Natural killer cell treated with Interleukin-12 subunit alpha and Interleukin-12 subunit beta and Interleukin-15 and Interleukin-18, amount 100 ng/mL, for 72 hours (primary cell): ENCODE measurements at regions not wholly inside any gene's neighbourhood (a gene's known extent, or its start where the extent isn't known, plus 50 kb on each side); places are given as distances from the start of the nearest gene placed in this dataset.

Experiments
- ATAC-seq, 2 donors: fragments of 150-1000 bp; cut with Tn5 transposase in 1 of 2; sonication (Bioruptor Pico), chemical (Tn5 transposase) in 1 of 2; 2 replicates each; pipeline ENCODE4 v1.10.0; 2021
- DNase-seq: peaks from one replicate; pipeline ENCODE4 v3.0.0; 2022; ENCODE audit warnings: low spot score
- H3K27ac Mint-ChIP-seq, 2 donors: 1 replicate in 1 of 2; 2 replicates in 1 of 2; pipeline ENCODE4 v1.8.0; 2022; ENCODE audit warnings: mixed read lengths in 2 of 2, mild to moderate bottlenecking in 1 of 2, moderate library complexity in 1 of 2
- H3K27me3 Mint-ChIP-seq, 2 donors: 1 replicate in 1 of 2; 2 replicates in 1 of 2; pipeline ENCODE4 v1.8.0; 2022; ENCODE audit warnings: mixed read lengths in 2 of 2
- H3K36me3 Mint-ChIP-seq: one replicate; pipeline ENCODE4 v1.8.0; 2022; ENCODE audit warnings: mixed read lengths
- H3K4me1 Mint-ChIP-seq, 2 donors: 1 replicate in 1 of 2; 2 replicates in 1 of 2; pipeline ENCODE4 v1.8.0; 2022; ENCODE audit warnings: low read depth in 2 of 2, mixed read lengths in 2 of 2, mild to moderate bottlenecking in 1 of 2
- H3K4me3 Mint-ChIP-seq: one replicate; pipeline ENCODE4 v1.8.0; 2022; ENCODE audit warnings: mixed read lengths
- H3K9me3 Mint-ChIP-seq: 2 replicates; pipeline ENCODE4 v1.8.0; 2022; ENCODE audit warnings: mixed read lengths

GRCh38 chr5:126081209-126081608, 342.0 kb upstream of the GRAMD2B start:
- no peaks in the 10 kb centered on the region for H3K27me3 Mint-ChIP-seq
- no peaks in the 10 kb centered on the region for H3K4me1 Mint-ChIP-seq
- H3K27ac Mint-ChIP-seq, result no peak overlapping the region
- no peak for ATAC-seq
- H3K36me3 Mint-ChIP-seq, result peaks cover 12% of the 10 kb centered on the region
- no peak for DNase-seq
- H3K4me3 Mint-ChIP-seq, result no peak overlapping the region
- peaks cover 10% of the 10 kb centered on the region for H3K9me3 Mint-ChIP-seq

- Mint-ChIP-seq H3K36me3 (peaks cover 4% of the 10 kb centered on the region), H3K27ac (no peak overlapping the region), H3K4me3 (no peak overlapping the region), H3K4me1 (no peaks in the 10 kb centered on the region), H3K9me3 (peaks cover 16% of the 10 kb centered on the region), H3K27me3 (no peaks in the 10 kb centered on the region)
- no peak for ATAC-seq
- DNase-seq, result no peak
These were observed 330.2 kb upstream of the GRAMD2B start for GRCh38 chr5:126093041-126093440.

- no peaks in the 10 kb centered on the region for H3K4me1 Mint-ChIP-seq
- no peaks in the 10 kb centered on the region for H3K27me3 Mint-ChIP-seq
- no peak for ATAC-seq
- peaks cover 12% of the 10 kb centered on the region for H3K9me3 Mint-ChIP-seq
- H3K36me3 Mint-ChIP-seq, result peaks cover 2% of the 10 kb centered on the region
- no peak overlapping the region for H3K4me3 Mint-ChIP-seq
- no peak overlapping the region for H3K27ac Mint-ChIP-seq
- DNase-seq, result no peak
These were observed 329.5 kb upstream of the GRAMD2B start for GRCh38 chr5:126093718-126094117.

GRCh38 chr5:126094991-126095390, 328.2 kb upstream of the GRAMD2B start:
- Mint-ChIP-seq H3K36me3 (no peaks in the 10 kb centered on the region), H3K4me1 (no peaks in the 10 kb centered on the region), H3K27ac (no peak overlapping the region), H3K9me3 (peaks cover 9% of the 10 kb centered on the region), H3K27me3 (no peaks in the 10 kb centered on the region), H3K4me3 (no peak overlapping the region)
- DNase-seq (no peak), ATAC-seq (no peak)

GRCh38 chr5:126096442-126097006, 326.7 kb upstream of the GRAMD2B start:
- Mint-ChIP-seq H3K36me3 (no peaks in the 10 kb centered on the region), H3K27me3 (no peaks in the 10 kb centered on the region), H3K9me3 (peaks cover 3% of the 10 kb centered on the region), H3K27ac (no peak overlapping the region), H3K4me1 (no peaks in the 10 kb centered on the region), H3K4me3 (no peak overlapping the region)
- no peak for DNase-seq
- ATAC-seq, result no peak

GRCh38 chr5:126097876-126098275, 325.3 kb upstream of the GRAMD2B start:
- H3K4me3 Mint-ChIP-seq, result no peak overlapping the region
- no peaks in the 10 kb centered on the region for H3K27me3 Mint-ChIP-seq
- H3K36me3 Mint-ChIP-seq, result no peaks in the 10 kb centered on the region

GRCh38 chr5:126098330-126099017, 324.7 kb upstream of the GRAMD2B start:
- H3K4me1 Mint-ChIP-seq, result no peaks in the 10 kb centered on the region
- ATAC-seq, result no peak
- no peak for DNase-seq
- no peak overlapping the region for H3K4me3 Mint-ChIP-seq
- H3K9me3 Mint-ChIP-seq, result peaks cover 3% of the 10 kb centered on the region
- H3K36me3 Mint-ChIP-seq, result no peaks in the 10 kb centered on the region
- H3K27ac Mint-ChIP-seq, result no peak overlapping the region
- H3K27me3 Mint-ChIP-seq, result no peaks in the 10 kb centered on the region

More at GRCh38 chr5:126097876-126098275, 325.3 kb upstream of the GRAMD2B start:
- H3K27ac Mint-ChIP-seq, result no peak overlapping the region
- DNase-seq (no peak), ATAC-seq (no peak)
- peaks cover 6% of the 10 kb centered on the region for H3K9me3 Mint-ChIP-seq
- H3K4me1 Mint-ChIP-seq, result no peaks in the 10 kb centered on the region

GRCh38 chr5:126099077-126099476, 324.1 kb upstream of the GRAMD2B start:
- DNase-seq (no peak), ATAC-seq (no peak)
- H3K9me3 Mint-ChIP-seq, result peaks cover 3% of the 10 kb centered on the region
- H3K27me3 Mint-ChIP-seq, result no peaks in the 10 kb centered on the region
- H3K27ac Mint-ChIP-seq, result no peak overlapping the region
- no peak overlapping the region for H3K4me3 Mint-ChIP-seq
- H3K36me3 Mint-ChIP-seq, result no peaks in the 10 kb centered on the region
- H3K4me1 Mint-ChIP-seq, result no peaks in the 10 kb centered on the region

- Mint-ChIP-seq H3K4me3 (no peak overlapping the region), H3K27me3 (no peaks in the 10 kb centered on the region), H3K36me3 (no peaks in the 10 kb centered on the region), H3K4me1 (no peaks in the 10 kb centered on the region), H3K27ac (no peak overlapping the region), H3K9me3 (peaks cover 3% of the 10 kb centered on the region)
- no peak for DNase-seq
- ATAC-seq, result no peak
These were observed 322.4 kb upstream of the GRAMD2B start for GRCh38 chr5:126100767-126101166.

GRCh38 chr5:126101901-126102300, 321.3 kb upstream of the GRAMD2B start:
- DNase-seq, result no peak
- Mint-ChIP-seq H3K36me3 (no peaks in the 10 kb centered on the region), H3K27ac (no peak overlapping the region), H3K9me3 (peaks cover 5% of the 10 kb centered on the region), H3K27me3 (no peaks in the 10 kb centered on the region), H3K4me1 (no peaks in the 10 kb centered on the region), H3K4me3 (no peak overlapping the region)
- no peak for ATAC-seq

- Mint-ChIP-seq H3K27me3 (no peaks in the 10 kb centered on the region), H3K27ac (no peak overlapping the region), H3K9me3 (peaks cover 5% of the 10 kb centered on the region), H3K4me3 (no peak overlapping the region), H3K36me3 (no peaks in the 10 kb centered on the region), H3K4me1 (no peaks in the 10 kb centered on the region)
- ATAC-seq (no peak), DNase-seq (no peak)
These were observed 320.2 kb upstream of the GRAMD2B start for GRCh38 chr5:126103050-126103449.

- DNase-seq, result no peak
- Mint-ChIP-seq H3K9me3 (peaks cover 5% of the 10 kb centered on the region), H3K4me1 (no peaks in the 10 kb centered on the region), H3K36me3 (no peaks in the 10 kb centered on the region), H3K27me3 (no peaks in the 10 kb centered on the region), H3K27ac (no peak overlapping the region), H3K4me3 (no peak overlapping the region)
- ATAC-seq, result no peak
These were observed 319.3 kb upstream of the GRAMD2B start for GRCh38 chr5:126103868-126104267.

- peaks cover 5% of the 10 kb centered on the region for H3K9me3 Mint-ChIP-seq
- ATAC-seq, result no peak
- H3K27me3 Mint-ChIP-seq, result no peaks in the 10 kb centered on the region
These were observed 318.9 kb upstream of the GRAMD2B start for GRCh38 chr5:126104341-126104740.

GRCh38 chr5:126104951-126105350, 318.3 kb upstream of the GRAMD2B start:
- Mint-ChIP-seq H3K9me3 (peaks cover 5% of the 10 kb centered on the region), H3K27me3 (no peaks in the 10 kb centered on the region), H3K4me3 (no peak overlapping the region), H3K27ac (no peak overlapping the region), H3K36me3 (no peaks in the 10 kb centered on the region), H3K4me1 (no peaks in the 10 kb centered on the region)
- ATAC-seq (no peak), DNase-seq (no peak)

More at GRCh38 chr5:126104341-126104740, 318.9 kb upstream of the GRAMD2B start:
- no peaks in the 10 kb centered on the region for H3K4me1 Mint-ChIP-seq
- no peak overlapping the region for H3K27ac Mint-ChIP-seq
- DNase-seq, result no peak
- H3K36me3 Mint-ChIP-seq, result no peaks in the 10 kb centered on the region
- H3K4me3 Mint-ChIP-seq, result no peak overlapping the region

GRCh38 chr5:126106029-126106428, 317.2 kb upstream of the GRAMD2B start:
- Mint-ChIP-seq H3K27ac (no peak overlapping the region), H3K27me3 (no peaks in the 10 kb centered on the region), H3K36me3 (no peaks in the 10 kb centered on the region), H3K9me3 (peaks cover 5% of the 10 kb centered on the region), H3K4me1 (no peaks in the 10 kb centered on the region), H3K4me3 (no peak overlapping the region)
- no peak for DNase-seq
- no peak for ATAC-seq
